NCI-H748 (cell line): ENCODE measurements at regions not wholly inside any gene's neighbourhood (a gene's known extent, or its start where the extent isn't known, plus 50 kb on each side); places are given as distances from the start of the nearest gene placed in this dataset.
"Not testable (repeated sequence)": the region's sequence is repeated elsewhere in the genome, so short reads cannot be mapped to it uniquely, and the experiment has no call there.

Experiments
- DNase-seq: peaks from one replicate; lab custom pipeline; 2025; ENCODE audit not compliant: unreplicated experiment; lab: John Stamatoyannopoulos, UW

GRCh38 chrX:74180716-74181115 is 123.3 kb upstream of the ZCCHC13 start:
- no peak for DNase-seq

- DNase-seq: no peak
These were observed 124.0 kb upstream of the ZCCHC13 start for GRCh38 chrX:74179990-74180389.

- no peak for DNase-seq
These were observed 124.5 kb upstream of the ZCCHC13 start for GRCh38 chrX:74179499-74179898.

- no peak for DNase-seq
These were observed 124.9 kb upstream of the ZCCHC13 start for GRCh38 chrX:74179071-74179470.

GRCh38 chrX:74178536-74178935 is 125.4 kb upstream of the ZCCHC13 start:
- DNase-seq: no peak

GRCh38 chrX:74171465-74171864 is 132.5 kb upstream of the ZCCHC13 start:
- DNase-seq: no peak

- no peak for DNase-seq
These were observed 141.8 kb upstream of the ZCCHC13 start for GRCh38 chrX:74162199-74162598.

- no peak for DNase-seq
These were observed 143.2 kb upstream of the ZCCHC13 start for GRCh38 chrX:74160816-74161215.

GRCh38 chrX:74160358-74160757 is 143.6 kb upstream of the ZCCHC13 start:
- DNase-seq: no peak

- DNase-seq: no peak
These were observed 156.5 kb upstream of the ZCCHC13 start for GRCh38 chrX:74147439-74147838.

- no peak for DNase-seq
These were observed 165.0 kb upstream of the ZCCHC13 start for GRCh38 chrX:74138943-74139342.

GRCh38 chrX:74133156-74133796 is 170.7 kb upstream of the ZCCHC13 start:
- DNase-seq: peak; percentile 63

GRCh38 chrX:74132280-74132679 is 171.7 kb upstream of the ZCCHC13 start:
- no peak for DNase-seq

GRCh38 chrX:74119016-74119910 is 184.7 kb upstream of the ZCCHC13 start:
- no peak for DNase-seq

GRCh38 chrX:74117962-74118902 is 185.7 kb upstream of the ZCCHC13 start:
- no peak for DNase-seq

GRCh38 chrX:74111245-74111644 is 192.7 kb upstream of the ZCCHC13 start:
- no peak for DNase-seq

- no peak for DNase-seq
These were observed 196.3 kb upstream of the ZCCHC13 start for GRCh38 chrX:74107666-74108065.

GRCh38 chrX:74104356-74105015 is 199.5 kb upstream of the ZCCHC13 start:
- DNase-seq: no peak

- DNase-seq: not testable (repeated sequence)
These were observed 205.6 kb upstream of the ZCCHC13 start for GRCh38 chrX:74098407-74098806.

GRCh38 chrX:74090049-74090448 is 213.9 kb upstream of the ZCCHC13 start:
- no peak for DNase-seq
